IMR-90 (cell line): ENCODE measurements at regions not wholly inside any gene's neighbourhood (a gene's known extent, or its start where the extent isn't known, plus 50 kb on each side); places are given as distances from the start of the nearest gene placed in this dataset.
A peak's percentile ranks its signal among the peaks of the same experiment; 100 is the strongest.

Experiments used
- ATAC-seq: fragments of 200-7000 bp; cut with Tn5 transposase; 2 replicates; pipeline ENCODE4 v1.9.1; 2020; ENCODE audit warnings: low read depth, mild to moderate bottlenecking, moderate library complexity
- BruUV-seq: library from RNA; stranded (reverse); fragments of 400-500 nt; replicated peaks from 2 replicates; lab custom pipeline; 2021; lab: Mats Ljungman, UMichigan
- CTCF ChIA-PET: fragments of 300-600 bp; formaldehyde crosslinking; extraction: SDS; loops from one replicate; lab custom pipeline; 2021; ENCODE audit warnings: antibody characterized with exemption; lab: Yijun Ruan, JAX
- POLR2A ChIA-PET: fragments of 300-600 bp; sonication (Branson Sonifier 250); formaldehyde crosslinking; loops from one replicate; lab custom pipeline; 2022; ENCODE audit warnings: antibody characterized with exemption; ENCODE audit not compliant: unreplicated experiment; lab: Charles Lee
- DNase-seq: peaks from one replicate; pipeline ENCODE4 v3.0.0; 2013
- H2AFZ ChIP-seq: replicated peaks from 2 replicates; pipeline ENCODE3; 2013; ENCODE audit warnings: low read length, mild to moderate bottlenecking; ENCODE audit not compliant: poor library complexity
- H2AK5ac ChIP-seq: 2 replicates; pipeline ENCODE4 v1.6.1; 2013; ENCODE audit warnings: low read depth, low read length, inconsistent platforms
- H2AK9ac ChIP-seq: replicated peaks from 2 replicates; pipeline ENCODE3; 2013; ENCODE audit warnings: mild to moderate bottlenecking, low read depth, low read length, moderate library complexity; ENCODE audit not compliant: poor library complexity
- H2BK120ac ChIP-seq: 2 replicates; pipeline ENCODE4 v1.6.1; 2013; ENCODE audit warnings: low read depth, low read length, inconsistent platforms
- H2BK15ac ChIP-seq: 3 replicates; pipeline ENCODE4 v1.6.1; 2013; ENCODE audit warnings: low read depth, low read length, inconsistent platforms
- H2BK20ac ChIP-seq: 2 replicates; pipeline ENCODE4 v1.6.1; 2013; ENCODE audit warnings: low read depth, mild to moderate bottlenecking, inconsistent platforms, low read length, moderate library complexity
- H2BK5ac ChIP-seq: 2 replicates; pipeline ENCODE4 v1.6.1; 2013; ENCODE audit warnings: mild to moderate bottlenecking, low read depth, low read length, inconsistent platforms; ENCODE audit not compliant: poor library complexity, severe bottlenecking
- H3K14ac ChIP-seq: replicated peaks from 2 replicates; pipeline ENCODE4 v1.6.1; 2013; ENCODE audit warnings: low read depth, low read length, inconsistent platforms
- H3K18ac ChIP-seq: 2 replicates; pipeline ENCODE4 v1.6.1; 2013; ENCODE audit warnings: low read depth, low read length, control low read depth
- H3K23ac ChIP-seq: 2 replicates; pipeline ENCODE4 v1.6.1; 2013; ENCODE audit warnings: low read depth, low read length, inconsistent platforms
- H3K27ac ChIP-seq: 2 replicates; pipeline ENCODE4 v1.5.1; 2013; ENCODE audit warnings: mild to moderate bottlenecking, control low read depth, low read length; ENCODE audit not compliant: insufficient read depth
- H3K27me3 ChIP-seq: 2 replicates; pipeline ENCODE4 v1.6.1; 2013; ENCODE audit warnings: low read length; ENCODE audit not compliant: control insufficient read depth, insufficient read depth
- H3K36me3 ChIP-seq: 2 replicates; pipeline ENCODE4 v1.6.1; 2013; ENCODE audit warnings: low read length, mixed read lengths; ENCODE audit not compliant: control insufficient read depth, insufficient read depth
- H3K4ac ChIP-seq: 2 replicates; pipeline ENCODE4 v1.6.1; 2013; ENCODE audit warnings: low read depth, low read length, inconsistent platforms
- H3K4me1 ChIP-seq: 2 replicates; pipeline ENCODE4 v1.6.1; 2013; ENCODE audit warnings: low read length, mixed read lengths; ENCODE audit not compliant: control insufficient read depth, insufficient read depth
- H3K4me2 ChIP-seq: 2 replicates; pipeline ENCODE4 v1.6.1; 2013; ENCODE audit warnings: low read depth, mild to moderate bottlenecking, control low read depth, low read length, moderate library complexity
- H3K4me3 ChIP-seq: 2 replicates; pipeline ENCODE4 v1.5.1; 2013; ENCODE audit warnings: low read depth, mild to moderate bottlenecking, control low read depth, low read length, moderate library complexity; ENCODE audit not compliant: insufficient read depth
- H3K56ac ChIP-seq: 2 replicates; pipeline ENCODE4 v1.6.1; 2013; ENCODE audit warnings: low read length, inconsistent platforms; ENCODE audit not compliant: insufficient read depth; ENCODE audit errors: extremely low read depth
- H3K79me1 ChIP-seq, 2 experiments: 2 replicates each; pipeline ENCODE4 v1.6.1; 2013; ENCODE audit warnings: low read length in 2 of 2, inconsistent platforms in 1 of 2, low read depth in 1 of 2
- H3K9ac ChIP-seq: 2 replicates; pipeline ENCODE4 v1.6.1; 2013; ENCODE audit warnings: low read depth, low read length, control low read depth
- H3K9me1 ChIP-seq: 2 replicates; pipeline ENCODE4 v1.6.1; 2013; ENCODE audit warnings: low read length, inconsistent platforms; ENCODE audit not compliant: insufficient read depth
- H3K9me3 ChIP-seq: 2 replicates; pipeline ENCODE4 v1.6.1; 2013; ENCODE audit warnings: low read length; ENCODE audit not compliant: control insufficient read depth, insufficient read depth
- H4K20me1 ChIP-seq: 2 replicates; pipeline ENCODE4 v1.6.1; 2013; ENCODE audit warnings: low read length, inconsistent platforms; ENCODE audit not compliant: insufficient read depth
- H4K5ac ChIP-seq: 2 replicates; pipeline ENCODE4 v1.6.1; 2013; ENCODE audit warnings: mild to moderate bottlenecking, low read depth, low read length, control low read depth
- H4K8ac ChIP-seq, 2 experiments: 2 replicates each; pipeline ENCODE4 v1.6.1; 2013; ENCODE audit warnings: low read depth in 2 of 2, low read length in 2 of 2, control low read depth in 1 of 2, inconsistent platforms in 1 of 2
- H4K91ac ChIP-seq: 2 replicates; pipeline ENCODE4 v1.6.1; 2013; ENCODE audit warnings: low read depth, low read length, inconsistent platforms; ENCODE audit not compliant: insufficient read depth
- BHLHE40 ChIP-seq: fragments of 150-350 bp; IDR thresholded peaks from 2 replicates; pipeline ENCODE4 v1.6.1; 2016; ENCODE audit warnings: mild to moderate bottlenecking, low read depth, low read length
- CEBPB ChIP-seq: IDR thresholded peaks from 2 replicates; pipeline ENCODE4 v1.6.1; 2012; ENCODE audit warnings: low read depth, low read length, improper control_type of control experiment
- CHD1 ChIP-seq: IDR thresholded peaks from 2 replicates; pipeline ENCODE4 v1.6.1; 2012; ENCODE audit warnings: low read depth, low read length, improper control_type of control experiment
- FOS ChIP-seq: fragments of 150-350 bp; IDR thresholded peaks from 2 replicates; pipeline ENCODE4 v1.6.1; 2016; ENCODE audit warnings: low read depth, low read length
- MAFK ChIP-seq: IDR thresholded peaks from 2 replicates; pipeline ENCODE4 v1.6.1; 2012; ENCODE audit warnings: low read depth, low read length, improper control_type of control experiment
- MAZ ChIP-seq: IDR thresholded peaks from 2 replicates; pipeline ENCODE4 v1.6.1; 2012; ENCODE audit warnings: low read depth, mild to moderate bottlenecking, low read length, improper control_type of control experiment, moderate library complexity, borderline replicate concordance
- MXI1 ChIP-seq: IDR thresholded peaks from 2 replicates; pipeline ENCODE4 v1.6.1; 2012; ENCODE audit warnings: low read depth, mild to moderate bottlenecking, low read length, moderate library complexity, borderline replicate concordance
- NFE2L2 ChIP-seq: fragments of 150-350 bp; IDR thresholded peaks from 2 replicates; pipeline ENCODE4 v1.6.1; 2016; ENCODE audit warnings: low read depth, mild to moderate bottlenecking, low read length
- POLR2A ChIP-seq: IDR thresholded peaks from 2 replicates; pipeline ENCODE4 v1.6.1; 2012; ENCODE audit warnings: mild to moderate bottlenecking, low read depth, low read length
- RAD21 ChIP-seq: IDR thresholded peaks from 2 replicates; pipeline ENCODE4 v1.6.1; 2012; ENCODE audit warnings: low read length, improper control_type of control experiment
- RCOR1 ChIP-seq: IDR thresholded peaks from 2 replicates; pipeline ENCODE4 v1.6.1; 2012; ENCODE audit warnings: mild to moderate bottlenecking, low read length, improper control_type of control experiment; ENCODE audit not compliant: insufficient replicate concordance
- RFX5 ChIP-seq: IDR thresholded peaks from 2 replicates; pipeline ENCODE4 v1.8.0; 2012; ENCODE audit warnings: low read depth, mild to moderate bottlenecking, low read length, moderate library complexity
- SMC3 ChIP-seq: fragments of 150-350 bp; IDR thresholded peaks from 2 replicates; pipeline ENCODE4 v1.6.1; 2016; ENCODE audit warnings: low read depth, mild to moderate bottlenecking, antibody characterized with exemption, low read length, moderate library complexity
- WGBS, 2 experiments: methylation state at CpG; one replicate each; pipeline versions ENCODE4 v1.1.5 to v1.1.7; 2013; ENCODE audit warnings: missing lambda C conversion rate in 2 of 2; ENCODE audit not compliant: insufficient read length in 1 of 2; ENCODE audit errors: extremely low coverage in 2 of 2; 5-methylcytosine and 5-hydroxymethylcytosine counted together
- dilution Hi-C: fragments of 300-500 bp; cut with HindIII; formaldehyde crosslinking; loops from one replicate; pipeline ENCODE4 v1.14.3; 2018; ENCODE audit warnings: low sequenced_read_pairs; ENCODE audit not compliant: unreplicated experiment
- in situ Hi-C: fragments of 300-500 bp; cut with MboI; formaldehyde crosslinking; loops from 3 replicates; pipeline ENCODE4 v1.14.3; 2019; ENCODE audit warnings: low sequenced_read_pairs, inconsistent platforms, mixed read lengths
- intact Hi-C: fragments of 100-400 bp; cut with micrococcal nuclease; formaldehyde crosslinking; loops from 2 replicates; pipeline ENCODE4 v1.10.0; 2022
- TF ChIP-seq, protein P1 (sequence below): conservative IDR thresholded peaks from 2 replicates; pipeline ENCODE4 v1.5.1; 2012; ENCODE audit warnings: mild to moderate bottlenecking, low read depth, low read length, improper control_type of control experiment
- TF ChIP-seq, protein P2 (sequence below): fragments of 150-350 bp; IDR thresholded peaks from 2 replicates; pipeline ENCODE4 v1.6.1; 2017; ENCODE audit warnings: mild to moderate bottlenecking, antibody characterized with exemption, low read length, low read depth
- TF ChIP-seq, protein P3 (sequence below): fragments of 150-350 bp; IDR thresholded peaks from 2 replicates; pipeline ENCODE4 v1.6.1; 2016; ENCODE audit warnings: low read depth, mild to moderate bottlenecking, low read length, moderate library complexity, borderline replicate concordance

DNA sequence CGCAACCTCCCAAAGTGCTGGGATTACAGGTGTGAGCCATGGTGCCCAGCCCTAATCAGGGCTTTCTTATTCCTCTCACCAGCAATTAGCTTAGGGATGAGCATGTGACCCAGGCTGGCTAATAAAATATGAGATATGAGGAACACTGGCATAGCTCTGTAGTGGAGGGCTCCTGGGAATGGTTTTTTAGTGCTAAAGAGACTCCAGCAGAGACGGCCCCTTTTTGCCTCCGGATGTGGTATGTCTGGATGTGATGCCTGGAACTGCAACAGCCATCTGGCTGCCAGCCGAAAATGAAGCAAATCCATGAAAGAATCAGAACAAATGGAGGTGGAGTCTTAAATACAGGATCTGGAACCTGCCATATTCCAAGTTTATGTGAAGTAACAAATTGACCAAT lies 69.1 kb upstream of the MAGI1 start:
- no CpG with 5 or more reads among the region's 4 CpGs for WGBS, 2 experiments
- Histone ChIP-seq H4K8ac (peak overlapping the region in 1 of 2 experiments; percentile 1; a peak in 2 of 4 replicates), H2AK9ac (no peak overlapping the region), H3K79me1 (no peaks in the 10 kb centered on the region), H4K20me1 (no peaks in the 10 kb centered on the region), H2AFZ (no peak overlapping the region), H3K4ac (peak overlapping the region; percentile 33; the same call in 1 of the 2 replicates), H3K14ac (no peak overlapping the region), H3K9ac (no peak overlapping the region), H3K9me1 (no peaks in the 10 kb centered on the region), H2BK20ac (peak overlapping the region; percentile 26; the same call in 1 of the 2 replicates), H4K91ac (no peak overlapping the region), H3K27ac (no peak overlapping the region), H3K4me1 (no peaks in the 10 kb centered on the region), H3K56ac (no peak overlapping the region), H3K36me3 (no peaks in the 10 kb centered on the region), H3K4me3 (no peak overlapping the region), H3K23ac (no peak overlapping the region), H3K9me3 (no peaks in the 10 kb centered on the region), H3K4me2 (no peak overlapping the region), H2AK5ac (no peak overlapping the region), H3K27me3 (no peaks in the 10 kb centered on the region), H4K5ac (no peak overlapping the region), H2BK15ac (peak overlapping the region; percentile 56; the same call in 1 of the 3 replicates), H3K18ac (no peak overlapping the region), H2BK5ac (no peak overlapping the region), H2BK120ac (no peak overlapping the region; the same call in 1 of the 2 replicates)
- intact Hi-C loops (no loop called here), in situ Hi-C loops (no loop called here), dilution Hi-C loops (no loop called here)
- POLR2A ChIA-PET: no interaction called here
- no peak for ATAC-seq
- no TSS peak for BruUV-seq
- CTCF ChIA-PET: interaction anchor here (0.6 to 0.9 kb wide), 2 partner anchors 17 to 29 kb away, joined by 3 to 4 read pairs; no protein-coding TSS in a partner anchor
- TF ChIP-seq MXI1 (no peak), NFE2L2 (no peak), FOS (no peak), POLR2A (no peak), BHLHE40 (no peak), SMC3 (no peak), MAZ (no peak), RCOR1 (no peak), CEBPB (no peak), RFX5 (no peak), CHD1 (no peak), RAD21 (no peak), MAFK (no peak)
- TF ChIP-seq, protein P1, sequence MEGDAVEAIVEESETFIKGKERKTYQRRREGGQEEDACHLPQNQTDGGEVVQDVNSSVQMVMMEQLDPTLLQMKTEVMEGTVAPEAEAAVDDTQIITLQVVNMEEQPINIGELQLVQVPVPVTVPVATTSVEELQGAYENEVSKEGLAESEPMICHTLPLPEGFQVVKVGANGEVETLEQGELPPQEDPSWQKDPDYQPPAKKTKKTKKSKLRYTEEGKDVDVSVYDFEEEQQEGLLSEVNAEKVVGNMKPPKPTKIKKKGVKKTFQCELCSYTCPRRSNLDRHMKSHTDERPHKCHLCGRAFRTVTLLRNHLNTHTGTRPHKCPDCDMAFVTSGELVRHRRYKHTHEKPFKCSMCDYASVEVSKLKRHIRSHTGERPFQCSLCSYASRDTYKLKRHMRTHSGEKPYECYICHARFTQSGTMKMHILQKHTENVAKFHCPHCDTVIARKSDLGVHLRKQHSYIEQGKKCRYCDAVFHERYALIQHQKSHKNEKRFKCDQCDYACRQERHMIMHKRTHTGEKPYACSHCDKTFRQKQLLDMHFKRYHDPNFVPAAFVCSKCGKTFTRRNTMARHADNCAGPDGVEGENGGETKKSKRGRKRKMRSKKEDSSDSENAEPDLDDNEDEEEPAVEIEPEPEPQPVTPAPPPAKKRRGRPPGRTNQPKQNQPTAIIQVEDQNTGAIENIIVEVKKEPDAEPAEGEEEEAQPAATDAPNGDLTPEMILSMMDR: no peak
- TF ChIP-seq, protein P2, sequence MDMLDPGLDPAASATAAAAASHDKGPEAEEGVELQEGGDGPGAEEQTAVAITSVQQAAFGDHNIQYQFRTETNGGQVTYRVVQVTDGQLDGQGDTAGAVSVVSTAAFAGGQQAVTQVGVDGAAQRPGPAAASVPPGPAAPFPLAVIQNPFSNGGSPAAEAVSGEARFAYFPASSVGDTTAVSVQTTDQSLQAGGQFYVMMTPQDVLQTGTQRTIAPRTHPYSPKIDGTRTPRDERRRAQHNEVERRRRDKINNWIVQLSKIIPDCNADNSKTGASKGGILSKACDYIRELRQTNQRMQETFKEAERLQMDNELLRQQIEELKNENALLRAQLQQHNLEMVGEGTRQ: no peak
- TF ChIP-seq, protein P3, sequence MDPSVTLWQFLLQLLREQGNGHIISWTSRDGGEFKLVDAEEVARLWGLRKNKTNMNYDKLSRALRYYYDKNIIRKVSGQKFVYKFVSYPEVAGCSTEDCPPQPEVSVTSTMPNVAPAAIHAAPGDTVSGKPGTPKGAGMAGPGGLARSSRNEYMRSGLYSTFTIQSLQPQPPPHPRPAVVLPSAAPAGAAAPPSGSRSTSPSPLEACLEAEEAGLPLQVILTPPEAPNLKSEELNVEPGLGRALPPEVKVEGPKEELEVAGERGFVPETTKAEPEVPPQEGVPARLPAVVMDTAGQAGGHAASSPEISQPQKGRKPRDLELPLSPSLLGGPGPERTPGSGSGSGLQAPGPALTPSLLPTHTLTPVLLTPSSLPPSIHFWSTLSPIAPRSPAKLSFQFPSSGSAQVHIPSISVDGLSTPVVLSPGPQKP: no peak
- peak; percentile 50 for DNase-seq
